ENCODE measurements at regions not wholly inside any gene's neighbourhood (a gene's known extent, or its start where the extent isn't known, plus 50 kb on each side); places are given as distances from the start of the nearest gene placed in this dataset.

DNA sequence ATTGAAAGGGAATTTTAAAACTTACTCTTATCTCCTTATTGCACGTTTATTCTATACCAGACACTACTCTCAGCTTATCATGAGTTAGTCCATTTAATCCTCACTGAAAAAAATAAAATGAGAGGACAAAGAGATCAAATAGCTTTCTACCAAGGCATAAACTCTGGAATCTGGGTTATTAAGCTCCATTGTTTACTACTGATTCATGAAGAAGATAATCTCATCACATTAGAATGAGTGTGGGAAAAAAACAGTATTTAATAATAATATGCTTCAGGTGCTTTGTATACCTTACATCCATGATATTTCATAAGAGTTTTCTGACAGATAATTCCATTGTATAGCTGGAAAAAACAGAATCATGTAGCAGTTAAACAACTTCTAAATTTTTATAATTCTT, 1092.6 kb downstream of the TECRL start:
- Histone ChIP-seq H3K4me3 (replicated peaks; ENCODE audit: low read depth, low read length) (no peak overlapping the region), H3K27me3 (replicated peaks; ENCODE audit: control insufficient read depth, insufficient read depth, low read length) (no peaks in the 10 kb centered on the region), H3K36me3 (ENCODE audit: control insufficient read depth, insufficient read depth, low read length) (no peaks in the 10 kb centered on the region)
- TF ChIP-seq, protein P1, sequence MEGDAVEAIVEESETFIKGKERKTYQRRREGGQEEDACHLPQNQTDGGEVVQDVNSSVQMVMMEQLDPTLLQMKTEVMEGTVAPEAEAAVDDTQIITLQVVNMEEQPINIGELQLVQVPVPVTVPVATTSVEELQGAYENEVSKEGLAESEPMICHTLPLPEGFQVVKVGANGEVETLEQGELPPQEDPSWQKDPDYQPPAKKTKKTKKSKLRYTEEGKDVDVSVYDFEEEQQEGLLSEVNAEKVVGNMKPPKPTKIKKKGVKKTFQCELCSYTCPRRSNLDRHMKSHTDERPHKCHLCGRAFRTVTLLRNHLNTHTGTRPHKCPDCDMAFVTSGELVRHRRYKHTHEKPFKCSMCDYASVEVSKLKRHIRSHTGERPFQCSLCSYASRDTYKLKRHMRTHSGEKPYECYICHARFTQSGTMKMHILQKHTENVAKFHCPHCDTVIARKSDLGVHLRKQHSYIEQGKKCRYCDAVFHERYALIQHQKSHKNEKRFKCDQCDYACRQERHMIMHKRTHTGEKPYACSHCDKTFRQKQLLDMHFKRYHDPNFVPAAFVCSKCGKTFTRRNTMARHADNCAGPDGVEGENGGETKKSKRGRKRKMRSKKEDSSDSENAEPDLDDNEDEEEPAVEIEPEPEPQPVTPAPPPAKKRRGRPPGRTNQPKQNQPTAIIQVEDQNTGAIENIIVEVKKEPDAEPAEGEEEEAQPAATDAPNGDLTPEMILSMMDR (IDR thresholded peaks at IDR 0.05; ENCODE audit: insufficient read depth, low read length, poor library complexity, severe bottlenecking), result no peak
- no peak for DNase-seq (ENCODE audit: extremely low read depth, insufficient read length)

DNA sequence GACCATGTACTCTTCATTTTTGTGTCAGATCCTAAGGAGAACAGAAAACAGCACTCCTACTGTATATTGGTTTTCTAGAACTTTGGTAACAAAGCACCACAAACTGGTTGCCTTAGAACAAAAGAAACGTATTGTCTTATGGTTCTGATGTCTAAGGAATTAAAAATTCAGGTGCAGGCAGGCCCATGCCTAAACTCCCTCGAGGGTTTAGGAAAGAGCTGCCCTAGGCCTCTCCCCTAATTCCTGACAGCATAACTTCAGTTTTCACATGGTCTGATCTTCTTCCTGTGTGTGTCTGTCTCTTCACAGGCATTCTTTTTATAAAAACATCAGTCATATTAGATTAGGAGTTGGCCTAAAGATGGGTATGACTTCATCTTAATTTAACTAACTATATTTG, 1093.6 kb downstream of the TECRL start:
- no peak for DNase-seq (ENCODE audit: extremely low read depth, insufficient read length)
- Histone ChIP-seq H3K36me3 (ENCODE audit: control insufficient read depth, insufficient read depth, low read length) (no peaks in the 10 kb centered on the region), H3K27me3 (replicated peaks; ENCODE audit: control insufficient read depth, insufficient read depth, low read length) (no peaks in the 10 kb centered on the region), H3K4me3 (replicated peaks; ENCODE audit: low read depth, low read length) (no peak overlapping the region)
- TF ChIP-seq, protein P1 (IDR thresholded peaks at IDR 0.05; ENCODE audit: insufficient read depth, low read length, poor library complexity, severe bottlenecking), result no peak

DNA sequence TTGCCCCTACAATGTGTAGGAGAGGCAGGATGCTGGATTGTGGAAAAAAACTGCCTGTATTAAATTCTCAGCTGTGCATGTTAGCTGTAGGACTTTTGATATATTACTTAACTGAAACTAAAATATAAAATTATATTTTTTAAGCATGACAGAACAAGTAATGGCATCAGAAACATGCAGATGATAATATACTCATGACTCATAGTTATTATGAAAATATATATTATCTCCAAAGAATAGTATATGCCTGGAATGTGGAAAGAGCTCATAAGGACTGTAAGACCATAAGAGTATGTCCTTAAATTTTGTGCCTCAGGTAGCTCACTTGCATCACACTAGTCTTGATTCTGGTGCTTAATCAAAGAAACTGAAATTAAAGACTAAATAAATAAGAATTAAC, 1100.6 kb downstream of the TECRL start:
- no peaks in the 10 kb centered on the region for H3K36me3 ChIP-seq (ENCODE audit: control insufficient read depth, insufficient read depth, low read length)
- no peak overlapping the region for H3K4me3 ChIP-seq (replicated peaks; ENCODE audit: low read depth, low read length)
- DNase-seq (ENCODE audit: extremely low read depth, insufficient read length), result no peak
- TF ChIP-seq, protein P1 (IDR thresholded peaks at IDR 0.05; ENCODE audit: insufficient read depth, low read length, poor library complexity, severe bottlenecking), result no peak
- H3K27me3 ChIP-seq (replicated peaks; ENCODE audit: control insufficient read depth, insufficient read depth, low read length), result no peaks in the 10 kb centered on the region

DNA sequence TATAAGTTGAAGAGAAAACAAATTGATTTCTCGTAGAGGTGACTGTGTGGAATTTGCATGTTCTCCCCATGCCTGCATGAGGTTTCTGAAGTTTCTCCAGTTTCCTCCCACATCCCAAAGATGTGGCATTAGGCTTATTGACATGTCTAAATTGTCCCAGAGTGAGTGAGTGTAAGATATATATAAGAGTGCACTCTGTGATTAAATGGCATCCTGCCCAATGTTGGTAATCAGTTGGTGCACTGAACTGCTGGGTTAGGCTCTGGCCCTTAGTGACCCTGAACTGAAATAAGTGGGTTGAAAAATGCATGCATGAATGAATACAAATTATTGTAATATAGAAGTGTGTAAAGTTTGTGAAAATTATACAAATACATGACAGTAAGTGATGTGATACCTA, 1106.5 kb downstream of the TECRL start:
- Histone ChIP-seq H3K4me3 (replicated peaks; ENCODE audit: low read depth, low read length) (no peak overlapping the region), H3K36me3 (ENCODE audit: control insufficient read depth, insufficient read depth, low read length) (no peaks in the 10 kb centered on the region), H3K27me3 (replicated peaks; ENCODE audit: control insufficient read depth, insufficient read depth, low read length) (no peaks in the 10 kb centered on the region)
- no peak for DNase-seq (ENCODE audit: extremely low read depth, insufficient read length)
- TF ChIP-seq, protein P1 (IDR thresholded peaks at IDR 0.05; ENCODE audit: insufficient read depth, low read length, poor library complexity, severe bottlenecking), result no peak

DNA sequence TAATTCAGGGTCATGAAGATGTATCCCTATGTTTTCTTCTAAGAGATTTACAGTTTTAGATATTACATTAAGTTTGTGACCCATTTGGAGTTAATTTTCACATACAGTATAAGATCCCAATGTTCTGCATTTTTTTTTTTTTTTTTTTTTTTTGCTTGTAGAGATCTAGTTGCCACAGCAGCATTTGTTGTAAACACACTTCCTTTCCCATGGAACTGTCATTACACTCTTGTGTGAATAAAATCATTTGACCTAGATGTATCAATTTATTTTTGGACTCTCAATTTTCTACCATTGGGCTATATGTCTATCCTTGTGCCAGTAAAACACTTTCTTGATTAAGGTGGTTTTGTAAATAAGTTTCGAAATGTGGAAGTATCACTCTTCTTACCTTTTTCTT, 1107.2 kb downstream of the TECRL start:
- Histone ChIP-seq H3K27me3 (replicated peaks; ENCODE audit: control insufficient read depth, insufficient read depth, low read length) (no peaks in the 10 kb centered on the region), H3K4me3 (replicated peaks; ENCODE audit: low read depth, low read length) (no peak overlapping the region), H3K36me3 (ENCODE audit: control insufficient read depth, insufficient read depth, low read length) (no peaks in the 10 kb centered on the region)
- TF ChIP-seq, protein P1 (IDR thresholded peaks at IDR 0.05; ENCODE audit: insufficient read depth, low read length, poor library complexity, severe bottlenecking), result no peak
- DNase-seq (ENCODE audit: extremely low read depth, insufficient read length), result no peak

DNA sequence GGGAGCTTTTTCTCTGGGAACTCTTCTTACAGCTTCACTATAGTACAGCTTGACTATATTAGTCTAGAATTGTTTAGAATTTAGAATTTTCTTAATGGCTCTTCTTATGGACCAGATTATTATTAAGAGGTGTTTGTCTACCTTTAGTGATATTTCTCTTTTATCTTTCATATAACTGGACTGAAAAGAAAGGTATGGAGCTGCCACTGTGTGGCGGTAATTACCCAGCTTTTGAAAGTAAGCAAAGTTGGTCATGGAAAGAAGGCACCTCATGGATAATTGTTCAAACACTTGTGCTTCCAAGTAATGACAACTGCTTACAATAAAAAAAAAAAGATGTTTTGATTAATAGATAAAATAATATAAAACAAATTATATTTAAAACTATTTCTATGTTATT, 1112.5 kb downstream of the TECRL start:
- no peak for DNase-seq (ENCODE audit: extremely low read depth, insufficient read length)
- Histone ChIP-seq H3K4me3 (replicated peaks; ENCODE audit: low read depth, low read length) (no peak overlapping the region), H3K36me3 (ENCODE audit: control insufficient read depth, insufficient read depth, low read length) (no peaks in the 10 kb centered on the region), H3K27me3 (replicated peaks; ENCODE audit: control insufficient read depth, insufficient read depth, low read length) (no peaks in the 10 kb centered on the region)
- TF ChIP-seq, protein P1 (IDR thresholded peaks at IDR 0.05; ENCODE audit: insufficient read depth, low read length, poor library complexity, severe bottlenecking), result no peak

All from GM06990 (cell line).